ENCODE measurements at regions not wholly inside any gene's neighbourhood (a gene's known extent, or its start where the extent isn't known, plus 50 kb on each side); places are given as distances from the start of the nearest gene placed in this dataset.

- Histone ChIP-seq H3K4me2 (replicated peaks; ENCODE audit: extremely low read depth, low read length, poor library complexity, severe bottlenecking) (no peak overlapping the region), H3K79me2 (ENCODE audit: insufficient read depth, low read length) (no peaks in the 10 kb centered on the region)
- H3K27ac Mint-ChIP-seq = no peak overlapping the region
Observed at GRCh38 chr7:54837168-54837567, 78.2 kb upstream of the SEC61G start.

GRCh38 chr7:54837761-54838160, 78.8 kb upstream of the SEC61G start:
- H2AFZ ChIP-seq (ENCODE audit: insufficient read depth, low read depth, low read length, poor library complexity, severe bottlenecking) = no peak overlapping the region
- no peak overlapping the region for H3K4me3 Mint-ChIP-seq
- no peaks in the 10 kb centered on the region for H3K27me3 ChIP-seq (ENCODE audit: control insufficient read depth in 2 of 2, insufficient read depth in 2 of 2, low read length in 2 of 2)
- H3K9me3 ChIP-seq (replicated peaks in 1 of 2; ENCODE audit: control insufficient read depth in 1 of 2, insufficient read depth in 1 of 2, low read length in 2 of 2) = peaks cover 0 to 8% of the 10 kb centered on the region in 2 donors
- H3K27ac Mint-ChIP-seq = no peak overlapping the region
- peaks cover 1 to 7% (median 3%) of the 10 kb centered on the region in 3 donors for H3K27me3 Mint-ChIP-seq (ENCODE audit: low read depth in 3 of 3)
- no peaks in the 10 kb centered on the region for H3K36me3 Mint-ChIP-seq
- H3K9me3 Mint-ChIP-seq = peaks cover 0 to 13% (median 6%) of the 10 kb centered on the region in 7 donors
- WGBS (ENCODE audit: insufficient coverage) = no CpG with 5 or more reads among the region's 7 CpGs
- no peak for DNase-seq
- no peaks in the 10 kb centered on the region for H3K36me3 ChIP-seq (replicated peaks in 1 of 2; ENCODE audit: control insufficient read depth in 1 of 2, insufficient read depth in 2 of 2, low read length in 2 of 2)
- peaks cover 0 to 2% of the 10 kb centered on the region in 2 donors for H3K4me1 ChIP-seq (ENCODE audit: control insufficient read depth in 1 of 2, insufficient read depth in 2 of 2, low read length in 2 of 2)
- H3K4me1 Mint-ChIP-seq = peaks cover 6% of the 10 kb centered on the region
- H3K4me2 ChIP-seq (replicated peaks; ENCODE audit: extremely low read depth, low read length, poor library complexity, severe bottlenecking) = no peak overlapping the region
- no peaks in the 10 kb centered on the region for H3K79me2 ChIP-seq (ENCODE audit: insufficient read depth, low read length)
- no peak overlapping the region for H3K4me3 ChIP-seq (replicated peaks in 1 of 3; ENCODE audit: low read depth in 2 of 3, low read length in 3 of 3)
- TF ChIP-seq CTCF (IDR thresholded peaks at IDR 0.05) = no peak
- H4K20me1 ChIP-seq (ENCODE audit: insufficient read depth, low read length) = no peaks in the 10 kb centered on the region
- intact Hi-C loops (cut with micrococcal nuclease) = loop anchor here in 1 of 2 donors (5.0 kb wide), 2 partner anchors 45 to 65 kb away; no protein-coding TSS in a partner anchor
- H3K27ac ChIP-seq (ENCODE audit: low read depth in 1 of 2, low read length in 2 of 2) = no peak overlapping the region
- H3K9ac ChIP-seq (ENCODE audit: insufficient read depth, low read length, poor library complexity, severe bottlenecking) = no peak overlapping the region

More at GRCh38 chr7:54837168-54837567, 78.2 kb upstream of the SEC61G start:
- no peak overlapping the region for H3K4me3 ChIP-seq (replicated peaks in 1 of 3; ENCODE audit: low read depth in 2 of 3, low read length in 3 of 3)
- H3K9me3 ChIP-seq (replicated peaks in 1 of 2; ENCODE audit: control insufficient read depth in 1 of 2, insufficient read depth in 1 of 2, low read length in 2 of 2) = peaks cover 0 to 8% of the 10 kb centered on the region in 2 donors
- DNase-seq = no peak
- no peaks in the 10 kb centered on the region for H4K20me1 ChIP-seq (ENCODE audit: insufficient read depth, low read length)
- Mint-ChIP-seq H3K9me3 (peaks cover 0 to 13% (median 6%) of the 10 kb centered on the region in 7 donors), H3K4me3 (no peak overlapping the region), H3K4me1 (peaks cover 6% of the 10 kb centered on the region), H3K36me3 (no peaks in the 10 kb centered on the region), H3K27me3 (ENCODE audit: low read depth in 3 of 3) (peaks cover 1 to 7% (median 3%) of the 10 kb centered on the region in 3 donors)
- no peaks in the 10 kb centered on the region for H3K27me3 ChIP-seq (ENCODE audit: control insufficient read depth in 2 of 2, insufficient read depth in 2 of 2, low read length in 2 of 2)
- no peak for TF ChIP-seq CTCF (IDR thresholded peaks at IDR 0.05)
- H3K36me3 ChIP-seq (replicated peaks in 1 of 2; ENCODE audit: control insufficient read depth in 1 of 2, insufficient read depth in 2 of 2, low read length in 2 of 2) = no peaks in the 10 kb centered on the region
- 91% methylated on average over 4 of the region's 7 CpGs for WGBS (ENCODE audit: insufficient coverage)
- H2AFZ ChIP-seq (ENCODE audit: insufficient read depth, low read depth, low read length, poor library complexity, severe bottlenecking) = no peak overlapping the region
- no peak overlapping the region for H3K9ac ChIP-seq (ENCODE audit: insufficient read depth, low read length, poor library complexity, severe bottlenecking)
- intact Hi-C loops (cut with micrococcal nuclease) = loop anchor here in 1 of 2 donors (5.0 kb wide), 2 partner anchors 45 to 65 kb away; no protein-coding TSS in a partner anchor
- peaks cover 0 to 3% of the 10 kb centered on the region in 2 donors for H3K4me1 ChIP-seq (ENCODE audit: control insufficient read depth in 1 of 2, insufficient read depth in 2 of 2, low read length in 2 of 2)
- H3K27ac ChIP-seq (ENCODE audit: low read depth in 1 of 2, low read length in 2 of 2) = no peak overlapping the region
